Fibroblast of gingiva (primary cell): ENCODE measurements at regions not wholly inside any gene's neighbourhood (a gene's known extent, or its start where the extent isn't known, plus 50 kb on each side); places are given as distances from the start of the nearest gene placed in this dataset.

Experiments used
- DNase-seq: peaks from one replicate; pipeline ENCODE4 v3.0.0-alpha.2; 2011; ENCODE audit warnings: low read depth

DNA sequence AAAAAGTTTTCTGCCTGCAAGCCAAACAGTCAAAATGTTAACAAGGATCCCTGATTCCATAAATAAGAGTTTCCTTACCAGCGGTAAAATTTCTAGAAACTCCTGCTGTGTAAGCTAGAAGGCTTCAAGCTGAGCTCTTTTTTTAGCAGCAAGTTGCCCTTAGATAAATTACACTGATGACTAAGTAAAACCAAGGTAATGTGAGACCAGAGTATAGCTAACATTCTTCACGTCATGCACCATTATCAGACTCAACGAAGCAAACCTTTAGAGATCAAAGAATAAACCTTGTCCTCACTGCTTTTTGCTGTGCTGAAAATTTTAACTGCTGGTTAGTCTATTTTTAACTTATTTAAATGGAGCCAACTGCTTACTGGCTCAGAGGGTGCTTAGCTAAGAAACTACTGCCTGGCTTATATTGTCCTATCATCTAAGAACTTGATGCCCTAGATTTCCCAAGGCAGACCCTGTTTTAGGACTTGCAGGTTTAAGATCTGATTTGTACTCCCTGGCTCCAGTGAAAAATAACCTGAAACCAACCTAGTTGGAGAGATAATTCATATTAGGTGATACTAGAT lies 900.7 kb downstream of the JRKL start:
- no peak for DNase-seq

DNA sequence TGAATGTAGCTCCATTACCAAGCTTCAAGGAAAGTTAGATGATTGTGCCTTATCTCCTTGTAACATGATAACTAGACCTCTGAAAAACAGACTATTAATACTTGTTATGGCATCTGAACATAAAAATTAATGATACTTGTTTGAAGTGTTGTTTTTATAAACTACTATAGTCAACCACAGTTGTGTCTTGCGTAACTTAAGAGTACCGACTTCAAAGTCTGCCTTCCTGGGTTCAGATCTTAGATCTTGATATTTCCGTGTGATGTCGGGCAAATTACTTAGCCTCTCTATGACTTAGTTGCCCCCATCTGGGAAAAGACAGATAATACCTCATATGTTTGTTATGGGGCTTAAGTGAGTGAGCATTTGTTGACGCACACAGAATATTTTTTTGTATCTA lies 906.5 kb downstream of the JRKL start:
- DNase-seq: no peak

DNA sequence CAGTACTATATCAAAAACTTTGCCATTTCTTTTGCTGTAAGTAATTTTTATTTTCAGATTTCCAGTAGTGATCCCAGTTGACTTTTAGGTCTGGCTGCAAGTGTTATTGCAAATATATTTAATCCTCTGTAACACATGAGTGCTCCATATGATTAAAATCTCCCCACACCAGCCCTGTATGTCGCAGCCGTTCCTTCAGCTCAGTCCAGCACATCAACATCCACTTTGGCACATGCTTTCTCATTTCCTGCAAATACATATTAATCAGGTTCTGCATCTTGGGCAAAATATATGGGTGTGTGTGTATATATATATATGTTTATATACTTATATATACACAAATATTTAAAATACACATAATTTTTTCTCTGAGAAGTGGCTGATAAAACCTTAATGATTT lies 919.5 kb downstream of the JRKL start:
- DNase-seq: no peak

DNA sequence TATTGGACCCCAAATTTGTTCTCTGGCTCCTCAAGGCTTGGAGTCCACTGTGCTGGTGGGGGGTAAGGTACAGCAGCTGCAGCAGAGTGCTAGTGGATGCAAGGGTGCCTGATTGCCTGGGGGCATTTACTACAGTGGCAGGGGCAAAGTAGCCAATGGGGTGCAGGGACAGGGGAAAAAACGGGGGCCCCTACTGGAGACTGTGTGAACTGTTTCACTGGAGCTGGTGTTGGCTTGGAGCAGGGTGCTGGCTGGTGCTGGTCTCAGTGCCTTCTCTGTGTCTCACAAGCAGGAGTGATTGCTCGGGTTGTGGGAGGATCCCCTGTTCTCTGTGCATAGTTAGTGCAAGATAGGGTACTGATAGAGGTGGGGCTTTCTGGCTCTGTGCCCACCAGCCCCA lies 935.9 kb downstream of the JRKL start:
- no peak for DNase-seq

DNA sequence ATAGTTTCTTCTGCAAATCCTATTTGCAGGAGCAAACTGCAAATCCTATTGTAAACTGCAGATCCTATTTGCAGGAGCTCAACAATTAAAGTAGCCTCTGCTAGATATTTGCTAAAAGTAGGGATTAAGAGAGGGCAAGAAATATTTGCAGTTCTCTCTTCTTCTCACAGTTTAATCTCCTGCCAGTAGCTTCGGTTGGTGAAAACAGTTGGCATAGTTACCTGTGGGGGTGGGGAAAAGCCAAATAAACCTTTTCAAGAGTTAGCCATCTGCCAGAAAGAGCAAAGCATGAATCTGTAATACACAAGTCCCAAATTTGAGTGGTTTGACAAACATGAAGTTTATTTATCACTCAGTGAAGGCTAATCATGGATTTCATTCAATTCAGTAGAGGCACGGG lies 942.5 kb downstream of the JRKL start:
- DNase-seq: no peak

DNA sequence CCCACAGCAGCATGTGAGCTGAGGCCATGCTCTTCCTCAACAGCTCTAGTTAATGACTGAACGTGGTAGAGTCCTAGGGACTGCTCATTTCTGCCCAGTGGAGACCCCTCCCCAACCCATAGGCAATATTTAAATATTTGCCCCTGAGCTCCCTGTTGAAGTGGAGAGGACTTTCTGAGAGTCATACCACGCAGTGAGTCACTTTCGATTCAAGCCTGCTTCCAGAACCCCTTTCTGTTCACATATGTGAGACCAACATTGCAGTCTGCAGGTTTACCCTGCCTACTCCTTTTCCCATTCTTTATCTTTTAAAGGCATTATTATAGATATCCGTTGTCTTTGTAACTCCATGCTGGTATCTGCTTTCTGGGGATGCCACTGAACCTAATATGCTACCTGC lies 946.3 kb downstream of the JRKL start:
- no peak for DNase-seq

DNA sequence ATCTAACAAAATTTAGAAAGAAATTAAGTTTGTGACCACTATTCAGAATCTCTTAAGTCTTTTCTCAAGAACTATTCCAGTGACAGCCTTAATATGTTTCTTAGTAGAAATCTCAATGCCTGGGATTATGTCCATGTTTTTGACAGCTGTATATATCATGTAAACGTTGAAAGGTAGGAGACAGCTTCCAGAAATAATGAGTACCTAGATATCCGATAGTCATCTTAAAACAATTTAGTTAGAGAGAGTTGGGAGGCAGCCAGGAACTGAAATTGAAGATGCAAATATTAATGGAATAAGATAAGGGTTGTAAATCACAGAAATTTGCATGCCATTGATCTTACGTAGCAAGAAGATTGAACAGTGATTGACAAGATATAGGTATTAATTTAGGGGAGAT lies 955.2 kb downstream of the JRKL start:
- no peak for DNase-seq

DNA sequence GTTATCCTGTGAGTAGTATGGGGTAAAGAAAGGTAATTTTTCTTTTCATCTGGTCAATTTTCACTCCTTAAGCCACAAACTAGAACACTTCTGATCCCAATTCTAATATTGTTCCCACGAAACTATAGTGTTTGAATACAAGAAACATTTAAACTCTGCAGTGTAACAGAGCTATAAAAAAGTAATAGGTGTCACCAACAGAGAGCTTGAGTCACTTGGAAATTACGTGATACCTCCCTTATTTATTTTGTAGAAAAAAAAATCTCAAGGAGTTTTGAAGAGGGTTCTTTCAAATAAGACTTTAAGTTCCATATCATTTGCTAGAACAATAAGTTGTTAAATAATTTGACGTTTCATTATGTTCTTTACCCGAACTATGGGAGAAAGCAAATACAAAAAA lies 959.4 kb downstream of the JRKL start:
- no peak for DNase-seq

DNA sequence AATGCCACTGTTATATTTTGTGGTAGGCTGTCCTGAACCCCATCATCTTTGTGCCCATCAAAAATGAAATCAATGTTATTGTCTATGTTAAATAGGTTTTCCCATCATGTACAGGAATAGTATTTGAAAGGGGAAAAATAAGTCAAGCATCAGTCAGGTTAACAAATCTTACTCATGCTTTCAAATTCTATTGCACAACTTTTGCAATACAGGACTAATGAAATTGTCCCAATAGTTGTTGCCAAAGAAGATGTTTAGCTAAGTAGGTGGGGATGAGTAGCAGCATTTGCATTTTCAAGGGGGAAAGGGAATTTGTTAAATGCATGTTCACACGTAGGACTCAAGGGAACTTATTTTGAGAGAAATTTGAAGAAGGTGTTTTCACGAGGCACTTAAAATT lies 962.1 kb downstream of the JRKL start:
- DNase-seq: no peak

DNA sequence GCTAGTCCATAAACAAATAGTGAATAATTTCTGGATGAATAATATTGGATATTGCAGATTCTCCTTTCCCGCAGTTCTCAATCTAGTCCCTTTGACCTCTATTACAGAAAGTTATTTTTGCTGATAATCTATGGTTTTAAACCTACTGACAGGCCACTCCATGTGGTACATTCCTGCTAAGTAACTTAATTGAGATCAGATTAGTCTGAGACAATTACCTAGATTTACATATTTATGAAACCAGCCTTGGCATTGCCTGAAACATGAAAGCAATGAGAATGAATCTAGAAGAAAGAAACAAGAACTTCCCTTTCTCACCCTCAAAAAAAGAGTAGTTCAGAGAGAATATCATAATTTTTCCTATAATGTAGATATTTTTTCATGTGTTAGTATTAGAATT lies 964.2 kb downstream of the JRKL start:
- no peak for DNase-seq

DNA sequence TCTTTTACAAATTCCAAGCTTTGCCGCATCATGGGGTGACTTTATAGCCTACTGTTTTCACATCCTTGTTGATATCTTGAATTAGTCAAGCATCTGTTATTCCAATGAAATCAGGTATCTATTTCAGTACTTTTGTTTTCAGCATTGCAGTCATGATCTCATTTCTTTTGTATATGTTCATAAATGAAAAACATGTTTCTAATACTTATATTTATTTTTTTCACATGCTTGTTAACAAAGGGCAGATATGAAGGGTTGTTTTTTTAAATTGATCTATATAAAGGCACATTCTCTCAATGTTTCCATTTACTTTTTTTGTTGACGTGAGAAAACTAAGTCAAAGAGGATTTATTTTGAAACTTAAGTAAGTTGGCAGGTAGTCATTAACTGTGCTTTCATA lies 964.8 kb downstream of the JRKL start:
- DNase-seq: no peak

DNA sequence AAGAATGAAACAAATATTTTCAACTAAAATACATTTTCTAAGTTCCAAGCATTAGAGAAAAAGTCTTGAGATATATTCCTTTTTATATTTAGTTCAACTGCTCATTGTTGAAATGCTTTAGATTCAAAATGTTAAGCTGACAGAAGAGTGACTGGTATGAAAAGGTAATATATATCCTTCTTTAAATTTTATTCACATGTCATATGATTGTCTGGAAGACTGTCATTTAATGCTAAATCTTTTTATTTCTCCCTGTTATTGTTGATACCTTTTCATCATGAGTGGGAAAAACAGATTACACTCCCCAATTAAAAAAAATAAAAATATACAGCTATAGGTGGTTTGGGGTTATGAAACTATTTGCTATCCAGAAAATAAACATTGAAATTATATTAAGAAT lies 965.4 kb downstream of the JRKL start:
- DNase-seq: no peak

DNA sequence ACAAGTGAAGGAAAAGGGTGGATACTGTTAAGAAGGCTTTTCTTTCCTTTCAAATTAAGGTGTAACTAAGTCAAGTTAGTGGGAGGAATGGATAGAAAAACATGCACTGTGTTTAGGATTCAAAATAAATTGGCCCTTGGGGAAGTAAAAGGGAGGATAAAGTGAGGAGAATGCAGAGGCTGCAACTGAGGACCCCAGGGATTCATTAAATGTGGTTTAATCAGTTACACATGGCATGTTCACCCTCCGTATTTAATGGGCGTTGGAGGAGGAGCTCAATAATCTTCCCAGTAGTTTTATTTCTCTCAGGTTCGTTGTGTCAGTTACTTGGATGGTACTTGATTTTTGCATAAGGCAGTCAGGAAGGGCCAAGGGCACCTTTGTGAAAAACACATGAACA lies 966.3 kb downstream of the JRKL start:
- no peak for DNase-seq

DNA sequence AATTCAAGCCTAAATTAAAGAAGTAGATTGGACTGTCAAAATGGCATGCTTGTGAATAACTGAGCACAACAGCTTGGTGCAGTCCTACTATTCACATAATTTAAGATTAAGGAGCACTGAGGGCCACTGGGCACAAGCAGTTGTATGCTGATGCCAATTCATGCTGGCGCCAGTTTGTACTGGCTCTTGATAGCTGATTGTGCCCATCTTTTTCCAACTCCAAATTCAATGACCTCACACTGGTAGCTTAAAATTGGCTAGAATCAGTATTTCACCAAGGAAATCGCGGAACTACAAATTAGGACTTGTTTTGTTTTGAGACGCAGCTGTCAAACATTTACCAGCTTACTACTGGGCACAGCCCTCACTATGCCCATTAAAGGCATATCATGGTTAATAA lies 969.2 kb downstream of the JRKL start:
- no peak for DNase-seq

DNA sequence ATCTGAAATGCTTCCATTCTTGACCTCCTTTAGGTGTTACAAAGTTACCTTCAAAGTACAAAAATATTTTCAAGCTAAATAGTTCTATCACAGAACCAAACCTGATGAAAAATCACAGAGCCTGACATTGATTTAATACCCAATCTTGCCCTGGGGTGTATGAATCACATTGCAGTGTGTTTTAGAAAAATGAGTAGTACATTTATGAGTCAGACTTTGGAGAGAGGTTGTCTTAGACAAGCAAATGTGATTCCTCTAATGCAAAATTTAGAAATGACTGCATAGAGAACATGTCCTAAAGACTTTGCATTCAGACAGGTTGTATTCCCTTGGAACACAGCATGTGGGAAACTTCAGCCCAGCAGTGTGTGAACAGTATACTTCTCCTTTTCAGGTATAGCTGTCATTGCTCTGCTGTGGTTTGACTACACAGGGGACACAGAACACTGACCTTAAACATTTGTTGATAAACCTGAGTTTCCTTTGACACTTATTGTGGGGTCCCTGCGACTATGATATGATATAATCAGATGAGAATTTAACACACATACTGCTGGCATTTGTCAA lies 972.1 kb downstream of the JRKL start:
- no peak for DNase-seq

DNA sequence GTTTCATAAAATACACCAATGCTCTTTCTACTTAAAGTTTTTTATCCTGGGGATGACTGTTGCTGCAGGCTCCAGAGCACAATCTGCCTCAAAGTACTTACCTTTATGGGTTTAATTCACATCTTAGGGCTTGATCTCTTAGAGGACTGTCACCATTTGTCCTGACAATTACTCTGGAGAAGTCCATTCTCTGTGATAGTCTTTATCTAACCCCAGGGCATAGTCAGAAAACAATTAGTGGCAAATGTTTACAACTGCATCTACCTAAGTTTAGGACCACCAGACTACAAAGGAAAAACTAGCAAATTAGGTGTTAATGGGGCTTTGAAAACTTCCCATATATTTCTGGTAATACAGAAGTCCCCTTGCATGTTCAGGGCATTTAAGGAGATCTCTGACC lies 973.5 kb downstream of the JRKL start:
- DNase-seq: no peak

DNA sequence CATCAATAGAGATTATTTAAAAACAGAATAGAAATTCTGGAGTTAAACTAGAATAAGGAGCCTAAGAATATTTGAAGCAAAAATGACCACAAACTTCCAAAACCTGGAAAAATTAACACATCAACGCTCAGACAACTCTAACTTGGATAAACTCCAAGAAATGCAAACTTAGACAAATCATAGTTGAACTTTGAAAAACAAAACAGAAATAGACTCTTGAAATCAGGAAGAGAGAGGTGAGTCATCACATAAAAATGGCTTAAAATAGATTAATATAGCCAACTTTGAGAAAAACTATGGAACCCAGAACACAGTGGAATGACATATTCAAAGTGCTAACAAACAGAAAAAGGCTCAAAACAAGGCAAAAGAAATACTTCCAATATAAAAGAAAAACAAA lies 974.2 kb downstream of the JRKL start:
- no peak for DNase-seq

DNA sequence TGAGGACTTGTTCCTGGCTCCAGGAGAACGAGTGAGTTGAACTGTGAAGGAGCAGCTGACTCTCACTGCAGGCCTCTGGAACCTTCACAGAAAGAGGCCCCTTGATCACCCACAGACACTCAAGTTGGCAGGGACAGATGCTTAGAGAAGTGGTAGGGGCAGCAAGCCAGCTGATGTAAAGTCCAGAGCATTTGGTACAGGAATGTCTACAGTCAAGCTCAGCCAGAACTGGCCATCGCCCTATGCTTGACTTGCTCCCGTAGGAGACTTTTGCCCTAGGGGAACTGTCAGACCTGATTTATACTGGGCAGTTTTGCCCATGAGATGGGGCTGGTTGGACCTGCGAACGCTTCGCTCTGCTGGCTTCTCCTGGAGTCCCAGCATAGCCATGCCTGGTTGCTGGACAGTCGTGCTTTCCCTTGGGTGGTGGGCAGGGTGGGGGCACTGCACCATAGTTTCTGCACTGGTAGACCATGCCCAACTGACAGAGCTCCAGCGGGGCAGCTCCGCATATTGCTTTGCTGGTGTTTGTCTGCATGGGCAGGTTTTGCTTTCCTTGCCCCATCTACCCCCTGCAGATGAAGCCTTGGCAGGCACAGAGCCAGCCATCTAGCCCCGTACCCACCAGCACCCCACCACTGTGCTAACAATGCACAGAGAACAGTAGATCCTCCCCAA lies 977.7 kb downstream of the JRKL start:
- DNase-seq: no peak

DNA sequence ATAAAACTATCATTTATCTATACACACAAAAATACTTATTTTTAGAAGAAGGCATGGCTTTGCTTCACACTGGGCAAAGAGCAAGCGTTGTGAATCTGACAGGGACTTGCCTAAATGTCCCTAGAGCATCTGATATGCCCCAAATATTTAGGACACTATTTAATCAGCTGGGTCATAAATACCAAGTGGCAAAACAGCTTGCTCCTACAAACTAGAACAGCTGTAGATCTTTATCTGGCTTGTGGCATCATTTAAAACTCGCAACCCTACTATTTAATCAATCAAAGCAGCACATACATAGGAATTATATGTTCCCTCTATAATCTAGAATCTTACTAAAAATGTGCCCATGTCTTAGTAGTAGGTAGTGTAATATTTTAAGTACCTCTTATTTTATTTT lies 999.5 kb downstream of the JRKL start:
- DNase-seq: no peak

DNA sequence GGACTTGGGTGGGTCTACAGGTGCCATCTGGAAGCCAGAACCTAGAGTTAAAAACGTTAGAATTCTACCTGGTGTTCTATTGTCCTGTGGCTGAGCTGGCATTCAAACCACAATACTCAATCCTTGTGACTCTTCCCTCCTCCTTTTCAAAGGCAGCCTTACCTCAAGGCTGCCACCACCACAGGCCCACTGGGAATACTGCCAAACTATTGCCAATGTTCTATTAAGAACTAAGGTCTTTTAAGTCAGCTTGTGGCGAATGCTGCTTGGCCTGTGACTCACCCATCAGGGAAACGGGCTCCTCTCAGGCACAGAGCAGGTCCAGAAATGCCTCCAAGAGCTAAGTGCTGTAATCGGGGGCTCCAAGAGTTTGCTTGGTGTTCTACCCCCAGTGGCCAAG lies 1008.4 kb downstream of the JRKL start:
- DNase-seq: no peak

DNA sequence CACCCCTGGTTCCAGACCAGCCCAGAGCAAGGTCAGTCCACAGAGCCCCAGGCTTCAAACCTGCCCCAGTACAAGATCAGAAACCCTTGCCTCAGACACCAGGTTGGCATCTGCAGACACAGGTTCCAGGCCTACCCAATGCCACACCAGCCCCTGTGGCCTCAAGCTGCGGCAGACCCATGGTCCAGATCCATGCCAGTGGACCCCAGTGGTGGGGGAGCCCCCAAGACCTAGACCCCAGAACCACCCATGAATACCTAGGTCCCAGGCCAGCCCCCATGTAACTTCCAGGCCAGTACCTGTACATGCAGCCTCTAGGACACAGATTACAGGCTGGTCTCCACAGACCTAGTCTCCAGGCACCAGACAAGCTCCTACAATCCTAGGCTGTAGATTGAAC lies 1019.3 kb downstream of the JRKL start:
- DNase-seq: no peak

DNA sequence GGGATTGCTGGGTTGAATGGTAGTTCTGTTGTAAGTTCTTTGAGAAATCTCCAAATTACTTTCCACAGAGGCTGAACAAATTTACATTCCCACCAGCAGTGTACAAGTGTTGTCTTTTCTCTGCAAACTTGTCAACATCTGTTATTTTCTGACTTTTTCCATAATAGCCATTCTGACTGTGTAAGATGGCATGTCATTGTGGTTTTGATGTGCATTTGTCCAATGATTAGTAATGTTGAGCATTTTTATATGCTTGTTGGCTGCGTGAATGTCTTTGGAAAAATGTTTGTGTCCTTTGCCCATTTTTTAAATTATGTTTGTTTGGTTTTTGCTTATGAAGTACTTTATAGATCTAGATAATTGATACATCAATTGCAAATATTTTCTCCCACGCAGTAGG lies 1025.0 kb downstream of the JRKL start:
- no peak for DNase-seq

DNA sequence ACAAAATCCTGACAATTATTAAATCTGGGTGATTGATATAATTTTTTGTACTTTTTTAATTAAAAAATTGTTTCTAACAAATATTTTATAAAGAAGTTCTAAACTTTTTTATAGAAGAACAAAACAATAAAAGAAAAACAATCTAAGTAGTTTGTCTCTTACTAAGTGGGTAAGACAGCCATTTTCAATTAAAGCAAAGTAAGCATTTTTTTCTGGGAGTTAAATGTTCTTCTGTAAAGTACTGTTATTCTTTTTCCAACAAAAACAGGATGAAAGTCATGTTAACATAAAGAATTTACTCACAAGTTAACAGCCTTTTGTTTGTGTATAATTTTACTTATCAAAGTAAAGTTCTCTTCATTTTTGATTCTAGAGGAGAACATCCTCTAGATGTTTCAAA lies 1029.9 kb downstream of the JRKL start:
- DNase-seq: no peak

DNA sequence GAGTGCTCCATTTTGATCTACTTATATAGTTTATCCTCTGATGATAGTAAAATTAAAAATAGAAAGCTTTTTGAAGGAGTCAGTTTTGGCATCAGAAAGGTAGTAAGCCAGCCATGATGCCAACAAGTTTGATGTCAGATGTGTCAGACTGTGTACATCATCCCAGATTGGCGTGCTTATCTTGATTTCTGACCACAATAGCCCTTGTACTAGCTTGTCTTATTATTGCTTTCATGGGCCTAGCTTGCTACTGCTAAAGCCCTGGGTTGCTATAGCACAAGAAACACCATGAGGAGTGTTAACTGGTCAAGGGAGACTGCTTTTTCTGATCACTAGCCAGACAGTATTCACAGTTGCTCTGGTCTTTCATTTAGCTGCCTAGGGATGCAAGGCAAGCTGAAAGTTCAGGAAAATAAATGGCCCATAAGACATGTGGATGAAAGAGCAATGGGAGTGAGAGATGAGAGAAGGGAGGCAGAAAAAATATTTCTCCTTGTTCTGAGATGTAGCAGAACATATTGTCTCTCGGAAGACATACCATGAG lies 1038.5 kb downstream of the JRKL start:
- DNase-seq: no peak
